Thyroid gland (tissue), 4 donors: ENCODE measurements at regions not wholly inside any gene's neighbourhood (a gene's known extent, or its start where the extent isn't known, plus 50 kb on each side); places are given as distances from the start of the nearest gene placed in this dataset.
"Not testable (repeated sequence)": the region's sequence is repeated elsewhere in the genome, so short reads cannot be mapped to it uniquely, and the experiment has no call there.

Experiments
- DNase-seq, 2 donors: peaks; one replicate each; pipeline ENCODE4 v3.0.0-alpha.2; 2019
- H3K27ac ChIP-seq, 3 donors: fragments of 200-600 bp; sonication (generic); 1 replicate in 2 of 3; 2 replicates in 1 of 3; pipeline ENCODE4 v1.5.1; 2016 to 2019; ENCODE audit warnings: mild to moderate bottlenecking in 1 of 3, moderate library complexity in 1 of 3
- H3K27me3 ChIP-seq: fragments of 200-600 bp; sonication (generic); one replicate; pipeline ENCODE4 v1.5.1; 2019
- H3K36me3 ChIP-seq, 2 donors: fragments of 200-600 bp; sonication (generic); one replicate each; pipeline ENCODE4 v1.5.1; 2016 to 2019
- H3K4me1 ChIP-seq, 2 donors: fragments of 200-600 bp; sonication (generic); one replicate each; pipeline ENCODE4 v1.5.1; 2017 to 2019
- H3K4me3 ChIP-seq, 3 donors: fragments of 200-600 bp; sonication (generic); replicated peaks in 1 of 3; 1 replicate in 2 of 3; 2 replicates in 1 of 3; pipeline ENCODE4 v1.5.1; 2016; ENCODE audit warnings: mild to moderate bottlenecking in 1 of 3
- H3K9me3 ChIP-seq: fragments of 200-600 bp; sonication (generic); one replicate; pipeline ENCODE4 v1.5.1; 2017
- POLR2A ChIP-seq, 2 donors: fragments of 450-650 bp; IDR thresholded peaks; one replicate each; pipeline ENCODE4 v1.6.1; 2017; ENCODE audit warnings: antibody characterized with exemption in 2 of 2, mild to moderate bottlenecking in 2 of 2, moderate library complexity in 1 of 2
- WGBS, 2 donors: methylation state at CpG; one replicate each; pipeline ENCODE4 v1.1.5; 2017; 5-methylcytosine and 5-hydroxymethylcytosine counted together
- intact Hi-C: fragments of 100-400 bp; cut with DNase I; formaldehyde crosslinking; loops from one replicate; pipeline ENCODE4 v1.15.1; 2023
- TF ChIP-seq, protein P1 (sequence below), 6 experiments: fragments of 200-600 bp in 3 of 6; fragments of 450-650 bp in 3 of 6; sonication (generic) in 3 of 6; IDR thresholded peaks; one replicate each; pipeline ENCODE4 v1.5.1; 2016 to 2019; ENCODE audit warnings: antibody characterized with exemption in 6 of 6, mild to moderate bottlenecking in 2 of 6, inconsistent platforms in 1 of 6, moderate library complexity in 1 of 6

DNA sequence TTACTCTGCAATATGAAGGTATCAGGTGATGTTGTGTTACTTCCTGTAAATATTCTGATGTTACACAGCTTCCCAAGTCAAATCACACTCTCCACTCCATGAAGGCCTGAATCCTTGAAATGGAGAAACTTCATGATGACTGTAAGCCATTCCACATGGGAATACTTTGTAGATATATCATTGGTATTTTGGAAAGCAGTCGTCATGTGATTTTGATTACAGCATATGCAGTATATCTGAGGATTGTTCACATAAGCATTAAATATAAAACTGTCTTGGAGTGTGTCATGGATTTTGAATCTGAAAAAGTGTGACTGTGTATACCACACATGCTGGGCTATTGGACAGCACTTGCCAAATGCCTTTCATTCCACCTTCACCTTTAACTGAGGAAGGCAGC, 118.3 kb upstream of the EXOC2 start:
- no peak for DNase-seq
- intact Hi-C loops = no loop called here
- 86 to 89% methylated on average over 1 of the region's 1 CpG for WGBS, 2 donors
- no peak overlapping the region for H3K27ac ChIP-seq
- TF ChIP-seq, protein P1, sequence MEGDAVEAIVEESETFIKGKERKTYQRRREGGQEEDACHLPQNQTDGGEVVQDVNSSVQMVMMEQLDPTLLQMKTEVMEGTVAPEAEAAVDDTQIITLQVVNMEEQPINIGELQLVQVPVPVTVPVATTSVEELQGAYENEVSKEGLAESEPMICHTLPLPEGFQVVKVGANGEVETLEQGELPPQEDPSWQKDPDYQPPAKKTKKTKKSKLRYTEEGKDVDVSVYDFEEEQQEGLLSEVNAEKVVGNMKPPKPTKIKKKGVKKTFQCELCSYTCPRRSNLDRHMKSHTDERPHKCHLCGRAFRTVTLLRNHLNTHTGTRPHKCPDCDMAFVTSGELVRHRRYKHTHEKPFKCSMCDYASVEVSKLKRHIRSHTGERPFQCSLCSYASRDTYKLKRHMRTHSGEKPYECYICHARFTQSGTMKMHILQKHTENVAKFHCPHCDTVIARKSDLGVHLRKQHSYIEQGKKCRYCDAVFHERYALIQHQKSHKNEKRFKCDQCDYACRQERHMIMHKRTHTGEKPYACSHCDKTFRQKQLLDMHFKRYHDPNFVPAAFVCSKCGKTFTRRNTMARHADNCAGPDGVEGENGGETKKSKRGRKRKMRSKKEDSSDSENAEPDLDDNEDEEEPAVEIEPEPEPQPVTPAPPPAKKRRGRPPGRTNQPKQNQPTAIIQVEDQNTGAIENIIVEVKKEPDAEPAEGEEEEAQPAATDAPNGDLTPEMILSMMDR (IDR thresholded peaks at IDR 0.05) = no peak
- TF ChIP-seq POLR2A (IDR thresholded peaks at IDR 0.05) = no peak
- no peaks in the 10 kb centered on the region for H3K36me3 ChIP-seq
- no peaks in the 10 kb centered on the region for H3K9me3 ChIP-seq
- peaks cover 0 to 5% of the 10 kb centered on the region in 2 donors for H3K4me1 ChIP-seq
- no peak overlapping the region for H3K4me3 ChIP-seq
- H3K27me3 ChIP-seq = no peaks in the 10 kb centered on the region

DNA sequence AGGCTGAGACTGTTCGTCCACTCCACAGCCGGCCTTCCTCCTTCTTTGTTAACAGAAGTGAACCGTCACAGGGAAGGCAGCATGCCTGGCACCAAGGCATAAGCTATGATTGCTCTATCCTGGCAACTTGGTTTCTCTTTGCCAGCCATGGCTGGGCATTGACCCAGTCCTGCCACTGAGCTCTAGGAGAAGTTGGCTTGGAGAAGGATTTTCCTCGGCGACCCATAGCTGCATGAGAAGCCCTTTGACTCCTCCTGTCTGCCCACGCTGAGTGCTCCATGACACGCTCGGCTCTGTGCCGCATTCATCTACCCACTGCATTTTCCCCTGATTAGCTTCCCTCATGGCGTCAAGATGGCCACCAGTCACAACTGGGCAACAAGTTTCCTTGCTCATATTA, 111.8 kb upstream of the EXOC2 start:
- Histone ChIP-seq H3K27me3 (no peaks in the 10 kb centered on the region), H3K4me3 (no peak overlapping the region), H3K4me1 (no peaks in the 10 kb centered on the region), H3K9me3 (no peaks in the 10 kb centered on the region), H3K36me3 (no peaks in the 10 kb centered on the region), H3K27ac (no peak overlapping the region)
- intact Hi-C loops = no loop called here
- TF ChIP-seq POLR2A (IDR thresholded peaks at IDR 0.05) = no peak
- TF ChIP-seq, protein P1 (IDR thresholded peaks at IDR 0.05) = no peak
- 97 to 99% methylated on average over 9 to 10 of the region's 10 CpGs for WGBS, 2 donors
- DNase-seq = no peak

- intact Hi-C loops = no loop called here
- Histone ChIP-seq H3K9me3 (no peaks in the 10 kb centered on the region), H3K27me3 (no peaks in the 10 kb centered on the region), H3K4me3 (no peak overlapping the region), H3K36me3 (no peaks in the 10 kb centered on the region), H3K4me1 (no peaks in the 10 kb centered on the region), H3K27ac (no peak overlapping the region)
- WGBS, 2 donors = 92 to 99% methylated on average over 12 to 13 of the region's 13 CpGs
- TF ChIP-seq, protein P1 (IDR thresholded peaks at IDR 0.05) = no peak
- no peak for TF ChIP-seq POLR2A (IDR thresholded peaks at IDR 0.05)
- DNase-seq = no peak
Observed at GRCh38 chr6:804317-804716, 111.4 kb upstream of the EXOC2 start.

DNA sequence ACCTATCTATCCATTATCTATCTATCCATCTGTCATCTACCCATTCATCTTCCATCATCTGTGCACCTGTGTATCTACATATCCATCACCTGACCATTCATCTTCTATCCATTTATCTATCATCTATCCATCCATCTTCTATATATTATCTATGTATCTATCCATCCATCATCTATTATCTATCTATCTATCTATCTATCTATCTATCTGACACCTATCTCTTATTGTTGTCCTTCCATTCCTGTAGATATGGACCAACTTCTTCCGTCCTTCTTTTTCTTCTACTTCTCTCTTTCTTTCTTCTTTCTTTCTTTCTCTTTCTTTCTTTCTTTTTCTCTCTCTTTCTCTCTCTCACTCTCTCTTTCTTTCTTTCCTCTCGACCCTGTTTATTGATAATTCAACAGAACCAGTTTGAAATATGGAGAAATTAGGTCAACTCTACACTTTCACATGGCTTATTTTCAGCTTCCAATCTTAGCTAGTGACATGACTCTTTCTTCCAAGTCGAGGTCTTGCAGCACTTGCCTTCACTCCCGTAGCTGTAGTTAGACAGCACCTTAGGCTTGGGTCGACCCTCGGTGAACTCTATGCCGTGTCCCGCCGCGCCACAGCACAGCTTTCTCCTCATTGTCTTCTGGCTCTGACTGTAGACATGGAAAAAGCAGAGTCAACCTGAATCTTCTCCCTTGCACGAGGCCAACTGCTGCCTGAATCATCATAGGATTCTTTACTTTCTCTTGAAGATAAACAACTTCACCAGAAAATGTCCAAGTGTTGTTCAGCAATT, 110.4 kb upstream of the EXOC2 start:
- 86 to 89% methylated on average over 11 of the region's 11 CpGs for WGBS, 2 donors
- H3K36me3 ChIP-seq = no peaks in the 10 kb centered on the region
- no peaks in the 10 kb centered on the region for H3K4me1 ChIP-seq
- no peak for DNase-seq
- H3K27ac ChIP-seq = no peak overlapping the region
- intact Hi-C loops = no loop called here
- no peak overlapping the region for H3K4me3 ChIP-seq
- no peaks in the 10 kb centered on the region for H3K9me3 ChIP-seq
- H3K27me3 ChIP-seq = no peaks in the 10 kb centered on the region
- TF ChIP-seq, protein P1 (IDR thresholded peaks at IDR 0.05) = no peak
- TF ChIP-seq POLR2A (IDR thresholded peaks at IDR 0.05) = no peak

DNA sequence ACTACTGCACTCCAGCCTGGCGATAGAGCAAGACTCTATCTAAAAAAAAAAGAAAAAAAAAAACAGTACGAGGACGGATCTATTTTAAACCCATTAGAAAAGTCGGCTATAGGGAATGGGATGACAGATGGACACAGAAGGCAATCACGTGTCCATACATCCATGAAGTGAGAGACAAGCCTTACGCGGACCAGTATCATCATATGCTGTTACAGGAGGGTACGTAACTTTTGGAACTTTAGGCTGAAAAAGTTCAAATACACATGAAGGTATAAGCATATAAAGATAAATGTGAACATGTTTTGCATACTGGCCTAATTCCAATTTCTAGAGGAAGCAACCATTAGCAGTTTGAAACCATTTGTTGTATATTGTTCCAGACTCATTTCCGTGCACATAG, 109.8 kb upstream of the EXOC2 start:
- intact Hi-C loops = no loop called here
- no peak for DNase-seq
- Histone ChIP-seq H3K4me1 (no peaks in the 10 kb centered on the region), H3K27ac (no peak overlapping the region), H3K9me3 (no peaks in the 10 kb centered on the region), H3K36me3 (no peaks in the 10 kb centered on the region), H3K4me3 (no peak overlapping the region), H3K27me3 (no peaks in the 10 kb centered on the region)
- 70 to 82% methylated on average over 9 of the region's 9 CpGs for WGBS, 2 donors
- TF ChIP-seq, protein P1 (IDR thresholded peaks at IDR 0.05) = no peak

GRCh38 chr6:802223-802622, 109.3 kb upstream of the EXOC2 start:
- DNase-seq, H3K36me3 ChIP-seq, H3K27ac ChIP-seq, H3K4me3 ChIP-seq, intact Hi-C loops, H3K4me1 ChIP-seq, H3K27me3 ChIP-seq, H3K9me3 ChIP-seq: not testable (repeated sequence)
- 87 to 89% methylated on average over 10 of the region's 10 CpGs for WGBS, 2 donors
